HG03457 (cell line): ENCODE measurements at regions not wholly inside any gene's neighbourhood (a gene's known extent, or its start where the extent isn't known, plus 50 kb on each side); places are given as distances from the start of the nearest gene placed in this dataset.
"Not testable (repeated sequence)": the region's sequence is repeated elsewhere in the genome, so short reads cannot be mapped to it uniquely, and the experiment has no call there.

Source experiments
- ATAC-seq: cut with Tn5 transposase; IDR thresholded peaks from one replicate; pipeline ENCODE4 v1.9.1; 2021; ENCODE audit warnings: moderate number of reproducible peaks; ENCODE audit not compliant: unreplicated experiment

DNA sequence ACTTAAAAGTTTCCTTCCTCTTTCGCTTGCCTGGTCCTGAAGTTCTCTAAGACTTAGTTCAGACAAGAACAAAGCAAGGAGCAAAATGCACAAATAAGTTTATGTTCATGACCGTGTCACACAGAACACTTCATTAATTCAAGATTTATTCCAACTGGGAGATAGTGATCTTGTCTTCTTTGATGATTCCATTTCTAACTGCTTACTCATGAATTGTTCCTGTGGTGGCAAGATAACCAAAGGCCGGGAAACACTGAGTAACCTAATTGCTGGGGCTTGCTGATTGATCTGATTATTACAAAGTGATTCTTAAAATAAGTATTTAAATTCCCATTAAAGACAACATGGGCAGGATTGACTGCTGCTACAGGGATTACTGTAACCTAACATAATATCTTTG lies 1462.9 kb upstream of the RAG2 start:
- no peak for ATAC-seq

DNA sequence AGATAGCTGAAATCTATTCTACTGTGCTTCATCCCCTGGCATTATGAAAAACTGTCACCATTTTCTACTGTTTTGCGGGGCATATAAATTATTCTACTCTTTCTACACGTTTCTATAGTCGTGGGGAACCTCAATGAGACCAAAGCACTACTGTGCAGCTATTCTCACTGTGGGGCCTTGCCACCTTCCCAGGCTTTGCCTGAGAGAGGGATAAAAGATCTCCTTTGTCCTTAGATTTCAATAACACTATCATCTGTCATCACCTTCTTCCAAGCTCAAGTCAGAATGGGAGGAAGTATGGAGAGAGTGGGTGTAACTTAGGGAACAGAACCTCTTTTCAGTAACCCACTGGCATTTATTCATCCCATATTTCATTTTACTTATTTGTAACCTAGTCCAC lies 1462.1 kb upstream of the RAG2 start:
- ATAC-seq = no peak

DNA sequence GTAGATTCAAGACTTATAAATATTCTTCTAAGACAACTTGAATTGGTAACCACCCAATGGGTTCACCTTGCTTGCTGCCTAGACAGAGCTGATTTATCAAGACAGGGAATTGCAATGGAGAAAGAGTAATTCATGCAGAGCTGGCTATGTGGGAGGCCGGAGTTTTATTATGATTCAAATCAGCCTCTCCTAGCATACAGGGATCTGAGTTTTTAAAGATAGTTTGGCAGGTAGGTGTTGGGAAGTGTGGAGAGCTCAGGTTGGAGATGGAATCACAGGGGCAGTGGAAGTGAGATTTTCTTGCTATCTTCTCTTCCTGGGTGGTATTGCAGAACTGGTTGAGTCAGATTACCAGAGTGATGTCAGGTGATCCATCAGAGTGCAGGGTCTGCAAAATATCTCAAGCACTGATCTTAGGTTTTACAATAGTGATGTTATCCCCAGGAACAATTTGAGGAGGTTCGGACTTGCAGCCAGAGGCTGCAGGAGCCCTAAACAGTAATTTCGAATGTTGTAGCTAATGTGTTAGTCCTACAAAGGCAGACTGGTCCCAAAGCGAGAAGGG lies 1448.6 kb upstream of the RAG2 start:
- ATAC-seq = no peak

DNA sequence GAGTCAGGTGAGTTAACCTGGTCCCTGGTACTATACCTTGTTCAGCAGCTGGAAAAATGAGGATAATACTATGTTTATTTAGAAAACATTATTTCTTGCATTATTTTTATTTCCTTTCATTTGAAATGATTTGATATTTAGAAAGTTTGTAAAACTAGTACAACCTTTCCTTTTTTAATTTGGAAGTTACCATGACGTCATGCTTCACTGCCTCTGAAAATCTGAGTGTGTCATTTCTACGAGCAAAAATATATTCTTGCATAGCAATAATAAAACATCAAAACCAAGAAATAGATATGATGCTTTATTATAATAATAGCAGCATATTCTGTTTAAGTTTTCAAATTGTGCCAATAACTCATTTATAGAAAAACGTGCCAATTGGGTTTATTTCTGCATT lies 1445.0 kb upstream of the RAG2 start:
- ATAC-seq = no peak

DNA sequence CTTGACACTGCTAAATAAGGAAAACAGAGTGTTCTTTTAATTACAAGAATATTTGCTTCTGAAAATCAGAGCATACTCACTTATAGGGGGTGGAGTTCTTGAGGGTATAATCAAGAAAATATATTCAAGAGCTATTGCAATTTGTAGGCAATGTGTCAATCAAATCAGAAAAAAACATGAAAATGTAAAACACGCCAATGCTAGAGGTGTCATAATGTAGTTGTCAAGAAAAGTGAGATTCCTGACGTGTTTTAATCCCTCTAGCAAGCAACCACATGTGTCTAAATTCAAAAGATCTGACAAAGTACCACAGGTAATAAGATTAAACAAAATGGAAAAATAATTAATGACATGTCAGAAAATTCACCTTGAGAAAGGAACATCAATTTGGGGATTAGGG lies 1440.7 kb upstream of the RAG2 start:
- ATAC-seq = no peak

DNA sequence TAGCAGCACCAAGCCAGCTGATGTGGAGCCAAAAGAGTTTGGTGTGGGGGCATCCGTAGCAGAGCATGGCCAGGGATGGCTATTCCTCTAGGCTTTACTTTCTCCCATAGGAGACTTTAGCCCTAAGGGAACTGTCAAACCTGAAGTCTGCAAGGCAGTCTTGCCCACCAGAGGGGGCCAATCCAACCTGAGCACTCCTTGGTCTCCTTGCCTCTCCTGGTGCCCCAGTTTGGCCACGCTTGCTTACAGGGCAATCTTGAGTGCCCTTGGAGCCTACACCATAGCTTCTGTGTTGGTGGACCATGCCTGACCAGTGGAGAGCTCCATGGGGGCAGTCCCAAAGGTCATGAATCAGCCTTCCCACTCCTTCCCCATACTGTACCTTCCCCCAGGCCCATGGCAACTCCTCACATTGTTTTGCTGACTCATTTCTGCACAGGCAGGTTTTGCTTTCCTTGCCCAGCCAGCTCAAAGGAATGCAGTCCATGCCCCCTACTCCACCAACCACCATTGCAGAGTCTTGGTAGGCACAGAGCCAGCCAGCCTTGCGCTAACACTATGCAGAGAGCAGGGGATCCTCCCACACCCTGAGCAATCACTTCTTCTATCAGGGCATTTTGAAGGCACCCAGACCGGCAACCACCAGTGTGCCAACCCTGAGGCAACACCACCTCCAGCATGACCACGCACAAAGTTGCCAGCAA lies 1421.2 kb upstream of the RAG2 start:
- no peak for ATAC-seq

DNA sequence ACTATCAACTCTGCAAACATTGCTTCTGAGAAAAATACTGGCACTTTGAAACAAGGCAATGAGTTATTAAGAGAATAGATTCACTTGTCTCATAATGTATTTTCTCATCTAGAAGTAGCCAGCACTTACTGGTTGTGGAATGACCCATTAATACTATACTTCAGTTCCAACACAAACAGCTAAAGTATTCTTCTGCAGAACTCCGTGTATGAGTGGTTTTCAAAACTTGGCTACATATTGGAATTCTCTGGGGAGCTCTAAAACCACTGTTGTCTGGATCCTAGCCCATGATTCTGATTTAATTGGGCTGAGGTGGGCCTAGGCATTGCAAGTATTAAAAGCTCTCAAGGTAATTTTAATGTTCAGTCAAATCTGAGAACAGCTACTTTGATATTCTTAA lies 1416.4 kb upstream of the RAG2 start:
- ATAC-seq = no peak

DNA sequence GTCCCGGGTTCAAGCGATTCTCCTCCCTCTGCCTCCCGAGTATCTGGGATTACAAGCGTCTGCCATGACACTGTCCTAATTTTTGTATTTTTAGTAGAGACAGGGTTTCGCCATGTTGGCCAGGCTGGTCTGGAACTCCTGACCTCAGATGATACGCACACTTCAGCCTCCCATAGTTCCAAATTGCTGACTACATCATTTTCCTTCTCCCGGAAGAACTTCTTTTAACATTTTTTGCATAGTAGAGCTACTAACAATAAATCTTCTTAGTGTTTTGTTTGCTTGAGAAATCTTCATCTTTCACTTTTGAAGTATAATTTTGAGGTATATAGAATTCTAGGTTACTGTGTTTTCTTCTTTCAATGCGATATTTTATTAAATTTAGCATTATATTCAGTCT lies 1415.1 kb upstream of the RAG2 start:
- no peak for ATAC-seq

DNA sequence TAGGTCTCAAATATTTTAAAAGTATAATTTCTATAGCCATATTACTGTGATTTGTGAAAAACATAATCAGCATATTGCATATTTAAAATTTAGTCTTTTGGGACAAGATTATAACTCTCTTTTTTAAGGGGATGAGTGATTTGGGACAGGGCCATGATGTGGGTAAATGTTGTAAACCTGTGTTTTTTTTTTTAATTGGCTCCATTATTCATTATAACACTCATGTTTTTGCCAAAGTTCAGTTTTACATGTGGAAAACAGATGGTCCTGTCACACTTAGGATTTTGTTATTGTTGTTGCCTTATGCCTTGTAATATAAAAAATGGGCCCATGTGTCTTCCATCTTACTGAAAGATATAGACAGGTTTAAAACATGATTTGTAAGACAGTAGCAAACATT lies 1413.5 kb upstream of the RAG2 start:
- ATAC-seq = no peak

DNA sequence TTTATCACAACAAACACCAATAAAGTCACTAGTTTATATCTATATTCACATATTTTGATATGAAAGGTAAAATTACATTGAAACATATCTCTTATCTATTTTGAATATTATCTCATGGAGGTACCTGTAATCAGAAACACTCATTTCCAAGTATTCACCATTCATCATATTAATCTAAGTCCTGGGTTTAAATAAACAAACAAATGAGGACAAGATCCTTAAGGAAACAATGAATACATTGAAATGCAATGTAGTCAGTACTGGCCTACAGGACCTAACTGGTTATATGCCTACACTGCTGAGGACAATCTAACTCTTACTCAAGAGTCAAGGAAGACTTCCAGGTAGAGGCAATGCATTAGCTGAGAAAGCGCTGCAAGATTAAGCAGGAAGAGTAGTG lies 1411.9 kb upstream of the RAG2 start:
- no peak for ATAC-seq

DNA sequence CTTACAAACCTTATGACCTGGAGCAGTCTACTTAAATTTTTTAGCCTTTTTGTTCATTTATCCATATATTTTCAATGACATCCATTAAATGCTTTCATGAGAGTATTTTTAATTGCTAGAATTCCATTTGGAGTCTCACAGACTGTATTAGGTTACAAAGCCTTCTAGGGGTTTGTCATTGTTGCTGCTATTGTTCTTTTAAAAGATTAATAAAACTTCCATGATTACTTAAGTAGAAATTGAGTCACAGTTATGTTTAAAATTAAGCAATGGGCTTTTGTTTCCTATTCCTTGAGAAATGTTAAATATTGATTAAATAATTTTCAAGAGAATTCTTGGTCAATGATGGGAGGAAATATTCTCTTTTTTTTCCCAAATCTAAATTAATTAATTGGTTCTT lies 1408.4 kb upstream of the RAG2 start:
- no peak for ATAC-seq

DNA sequence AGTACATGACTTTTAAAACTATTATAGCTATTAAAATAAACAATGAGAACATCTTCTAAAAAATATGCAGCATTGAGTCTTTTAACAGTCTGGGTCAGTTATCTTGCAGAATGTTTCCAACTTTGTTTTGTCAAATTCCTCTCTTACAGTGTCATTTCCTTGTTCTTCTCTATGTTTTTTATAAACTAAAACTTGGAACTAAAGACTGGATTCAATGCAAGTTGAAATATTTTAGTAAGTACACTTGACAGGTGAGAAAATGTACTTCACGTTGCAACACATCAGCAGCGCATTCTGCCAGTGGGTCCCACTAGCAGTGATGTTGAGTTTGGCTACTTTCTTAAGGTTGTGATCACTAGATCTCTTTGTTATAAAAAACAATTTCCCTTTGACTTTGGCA lies 1407.6 kb upstream of the RAG2 start:
- no peak for ATAC-seq

DNA sequence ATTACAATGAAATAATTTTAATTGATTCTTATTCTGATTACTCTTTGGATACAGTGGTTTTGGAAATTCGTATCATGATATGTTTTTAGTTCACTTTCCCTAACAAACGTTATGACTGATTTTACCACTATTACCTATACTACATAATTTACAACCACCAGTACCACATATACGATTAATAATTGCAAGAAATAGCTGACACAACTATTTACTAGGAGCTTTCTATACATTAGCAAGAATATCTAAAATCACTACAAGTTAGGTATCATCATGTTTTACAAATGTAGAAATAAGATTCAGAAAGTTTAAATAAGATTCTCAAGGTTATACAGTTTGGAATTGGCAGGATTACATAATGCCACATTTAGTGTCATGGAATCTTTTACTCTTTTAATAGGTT lies 1401.1 kb upstream of the RAG2 start:
- ATAC-seq = no peak

DNA sequence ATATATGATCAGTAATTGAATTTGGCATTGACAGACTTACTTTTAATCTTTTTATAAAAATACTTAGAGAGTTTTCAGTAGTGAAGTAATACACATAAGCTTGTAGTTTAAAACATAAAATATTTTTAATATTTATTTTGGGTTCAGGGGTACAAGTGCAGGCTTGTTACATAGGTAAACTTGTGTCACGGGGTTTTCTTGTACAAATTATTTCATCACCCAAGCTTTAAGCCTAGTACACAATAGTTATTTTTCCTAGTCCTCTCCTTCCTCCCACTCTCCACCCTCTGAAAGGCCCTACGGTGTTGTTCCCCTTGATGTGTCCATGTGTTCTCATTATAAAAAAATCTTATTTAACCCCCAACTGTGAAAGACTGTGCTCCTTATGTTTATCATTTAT lies 1397.8 kb upstream of the RAG2 start:
- ATAC-seq = no peak

DNA sequence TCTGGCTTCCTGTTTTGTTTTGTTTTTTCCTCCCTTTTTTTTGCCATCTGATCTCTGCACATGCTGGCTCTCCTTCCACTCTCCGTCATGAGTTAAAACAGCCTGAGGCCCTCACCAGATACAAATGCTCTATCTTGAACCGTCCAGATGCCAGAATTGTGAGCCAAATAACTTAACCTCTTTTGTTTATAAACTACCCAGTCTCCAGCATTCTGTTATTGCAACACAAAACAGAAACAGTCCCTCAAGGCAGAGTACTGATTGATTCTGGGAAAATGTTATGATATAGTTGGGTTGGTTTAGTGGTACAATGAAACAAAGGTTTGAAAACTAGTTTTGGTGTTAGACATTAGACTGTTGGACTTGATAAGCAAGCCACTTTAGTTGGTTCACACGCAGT lies 1390.0 kb upstream of the RAG2 start:
- ATAC-seq = no peak

DNA sequence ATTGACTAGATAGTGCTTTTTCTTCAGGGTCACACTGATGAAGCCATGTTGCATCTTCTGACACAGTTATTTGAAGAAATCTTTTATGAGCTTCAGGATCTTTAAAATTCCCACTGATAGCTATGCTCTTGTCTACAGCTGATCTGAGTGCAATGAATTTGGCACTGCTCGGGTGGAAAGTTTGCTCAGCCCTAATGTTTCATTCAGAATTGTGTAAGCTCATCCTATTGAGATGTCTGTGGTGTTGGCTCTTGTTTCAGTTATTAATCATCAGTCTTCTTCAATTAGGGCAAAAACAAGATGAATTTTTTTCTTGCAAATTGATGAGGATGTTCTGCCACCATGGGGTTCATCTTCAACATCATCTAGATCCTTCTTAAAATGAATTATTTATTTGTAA lies 1387.0 kb upstream of the RAG2 start:
- no peak for ATAC-seq

DNA sequence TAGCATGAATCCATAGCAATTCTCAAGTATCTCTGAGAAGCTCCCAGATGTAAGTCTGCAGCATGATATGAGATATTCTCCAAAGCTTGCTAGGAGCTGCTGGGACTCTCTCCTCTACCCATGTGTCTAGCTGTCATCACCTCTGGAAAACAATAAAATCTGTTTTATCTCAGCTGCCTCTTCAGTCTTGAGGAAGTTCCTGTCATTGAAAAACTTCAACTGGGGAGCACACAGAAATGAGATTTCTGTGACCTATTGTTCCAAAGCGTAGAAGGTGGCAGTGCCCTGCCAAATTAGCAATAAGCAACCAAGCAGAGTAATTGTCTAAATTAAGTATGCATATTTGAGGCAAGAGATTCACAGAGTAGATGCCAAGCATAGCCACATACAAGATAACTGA lies 1380.6 kb upstream of the RAG2 start:
- no peak for ATAC-seq

DNA sequence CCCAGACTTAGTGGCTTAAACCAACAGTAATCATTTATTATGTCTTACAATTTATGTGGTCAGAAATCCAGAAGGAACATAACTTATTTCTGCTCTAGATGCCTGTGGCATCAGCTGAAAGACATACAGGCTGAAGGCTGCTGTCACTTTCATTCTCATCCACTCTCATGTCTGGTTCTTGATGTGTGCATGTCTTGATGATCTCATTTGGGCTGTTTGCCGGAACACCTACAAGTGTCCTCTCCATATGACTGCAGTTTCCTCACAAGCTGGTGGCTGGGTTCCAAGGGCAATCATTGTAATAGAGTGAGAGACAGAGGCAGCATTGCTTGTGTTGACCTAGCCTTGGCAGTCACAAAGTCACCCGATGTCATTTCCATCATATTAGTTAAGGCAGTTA lies 1375.9 kb upstream of the RAG2 start:
- ATAC-seq = no peak

DNA sequence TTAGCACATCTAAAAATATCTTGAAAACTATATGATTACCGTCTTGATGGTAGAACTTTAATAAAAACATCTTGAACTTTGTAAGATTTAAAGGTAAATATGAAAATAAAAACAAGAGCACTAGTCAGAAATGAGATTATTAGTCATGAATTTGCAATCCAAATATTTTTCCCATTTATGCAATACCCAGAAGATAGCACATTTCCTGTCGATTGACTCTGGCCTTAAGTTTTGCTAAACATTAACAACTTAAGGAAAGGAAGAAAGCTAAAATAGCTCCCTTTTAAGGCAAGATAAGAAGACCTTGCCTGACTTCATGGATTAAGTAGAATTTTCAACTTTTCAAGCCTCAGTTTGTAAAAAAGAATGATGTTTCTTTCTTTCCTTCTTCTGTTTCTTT lies 1374.7 kb upstream of the RAG2 start:
- ATAC-seq = no peak

DNA sequence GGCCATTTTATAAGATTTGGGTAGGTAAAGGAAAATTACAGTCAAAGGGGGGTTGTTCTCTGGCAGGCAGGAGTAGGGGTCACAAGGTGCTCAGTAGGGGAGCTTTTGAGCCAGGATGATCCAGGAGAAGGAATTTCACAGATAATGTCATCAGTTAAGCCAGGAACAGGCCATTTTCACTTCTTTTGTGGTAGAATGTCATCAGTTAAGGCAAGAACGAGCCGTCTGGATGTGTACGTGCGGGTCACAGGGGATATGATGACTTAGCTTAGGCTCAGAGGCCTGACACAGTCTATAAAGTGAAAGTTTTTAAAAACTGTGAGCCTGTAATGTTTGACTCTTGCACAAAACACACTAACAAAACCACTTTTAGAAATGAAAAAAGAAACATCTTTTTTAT lies 1371.3 kb upstream of the RAG2 start:
- not testable (repeated sequence) for ATAC-seq

DNA sequence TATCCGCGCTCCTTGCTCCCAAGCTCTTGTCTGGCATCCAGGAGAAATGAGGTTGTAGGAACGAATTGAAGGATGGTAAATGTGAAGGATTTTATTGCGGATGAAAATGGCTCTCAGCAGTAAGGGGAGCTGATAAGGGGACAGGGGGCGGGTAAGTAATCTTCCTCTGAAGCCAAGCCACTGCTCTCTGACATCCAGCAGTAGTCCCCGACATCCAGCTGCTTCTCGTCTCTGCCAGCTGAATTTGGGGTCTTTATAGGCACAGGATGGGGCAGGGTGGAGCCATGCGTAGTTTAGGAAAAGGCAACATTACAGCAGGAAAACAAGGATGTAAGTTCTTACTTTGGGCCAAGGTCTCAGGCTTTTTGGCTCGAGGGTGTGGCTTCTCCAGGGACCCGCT lies 1370.1 kb upstream of the RAG2 start:
- ATAC-seq = no peak

DNA sequence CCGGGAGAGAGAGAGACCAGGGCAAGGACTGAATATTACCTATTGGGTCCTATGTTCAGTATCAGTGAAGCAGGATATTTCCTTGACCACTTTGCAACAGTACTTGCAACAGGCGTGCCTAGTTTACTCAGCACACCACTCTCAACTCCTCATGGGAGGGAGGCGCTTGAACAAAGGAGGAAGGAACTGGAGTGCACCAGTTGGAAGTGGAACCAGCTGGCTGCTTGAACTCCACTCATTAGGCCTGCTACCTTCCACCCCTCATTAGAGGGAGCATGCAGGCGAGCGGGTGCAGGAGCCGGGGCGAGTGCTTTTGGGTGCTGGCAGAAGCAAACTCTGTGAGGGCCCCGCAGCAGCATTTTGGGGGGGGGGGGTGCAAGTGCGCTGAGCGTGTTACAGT lies 1369.6 kb upstream of the RAG2 start:
- ATAC-seq = no peak

DNA sequence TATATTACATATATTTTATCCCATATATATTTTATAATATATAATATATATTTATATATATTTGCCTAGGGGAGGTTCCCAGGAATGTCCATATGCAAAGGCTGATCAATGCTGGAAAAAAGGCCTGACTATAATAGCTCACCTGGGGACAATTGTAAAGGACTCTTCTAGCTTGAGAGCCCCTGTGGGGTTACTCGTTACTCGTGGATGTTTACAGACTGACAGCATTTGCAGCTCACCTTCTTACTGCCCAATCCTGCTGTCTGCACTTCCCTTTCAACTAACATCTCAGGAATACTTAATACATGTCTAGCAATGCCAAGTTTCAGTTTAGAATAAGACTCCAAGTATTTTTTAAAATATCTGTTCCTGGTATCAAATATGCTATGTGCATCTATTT lies 1365.4 kb upstream of the RAG2 start:
- no peak for ATAC-seq
